ENCODE measurements at regions not wholly inside any gene's neighbourhood (a gene's known extent, or its start where the extent isn't known, plus 50 kb on each side); places are given as distances from the start of the nearest gene placed in this dataset.
A peak's percentile ranks its signal among the peaks of the same experiment; 100 is the strongest.

DNA sequence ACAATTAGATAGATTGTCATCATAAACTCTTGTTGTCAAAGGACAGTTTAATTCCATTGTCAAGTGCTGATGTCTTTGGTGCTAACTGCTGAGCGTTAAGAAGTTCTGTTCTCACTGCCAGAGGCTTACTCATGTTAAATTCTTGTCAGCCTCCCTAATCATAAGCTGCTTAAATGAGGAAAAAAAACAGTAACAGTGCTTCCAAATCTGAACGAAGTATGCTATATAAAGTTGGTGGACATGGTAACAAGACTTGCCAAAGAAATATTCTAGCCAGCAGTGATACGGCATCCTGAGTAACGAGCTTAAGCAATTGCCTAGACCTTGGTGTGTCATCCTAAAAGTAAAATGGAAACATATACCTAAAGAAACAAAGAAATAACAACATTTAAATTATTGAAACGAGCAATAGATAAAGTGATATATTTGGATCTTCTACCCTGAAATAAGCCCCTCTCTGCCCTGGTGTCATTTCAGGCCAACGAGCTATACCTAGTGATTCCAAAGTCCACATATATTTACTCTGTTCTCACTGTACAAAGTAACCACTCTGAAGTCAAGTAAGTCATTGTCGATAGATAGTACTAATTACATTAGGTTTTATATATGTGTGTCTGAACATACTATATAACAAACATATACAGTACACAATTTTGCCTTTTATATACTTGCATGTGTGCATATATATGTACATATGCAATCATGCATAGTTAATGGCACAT lies 339.7 kb upstream of the HS3ST1 start:
- intact Hi-C loops (cut with DNase I) = no loop called here
- no peaks in the 10 kb centered on the region for H3K36me3 ChIP-seq
- 71% methylated on average over 7 of the region's 7 CpGs for WGBS
- H3K4me3 ChIP-seq = no peak overlapping the region
- DNase-seq (ENCODE audit: low spot score) = no peak
- no peak overlapping the region for H3K27ac ChIP-seq
- no peaks in the 10 kb centered on the region for H3K9me3 ChIP-seq
- H3K4me1 ChIP-seq (replicated peaks) = no peaks in the 10 kb centered on the region
- TF ChIP-seq, protein P1, sequence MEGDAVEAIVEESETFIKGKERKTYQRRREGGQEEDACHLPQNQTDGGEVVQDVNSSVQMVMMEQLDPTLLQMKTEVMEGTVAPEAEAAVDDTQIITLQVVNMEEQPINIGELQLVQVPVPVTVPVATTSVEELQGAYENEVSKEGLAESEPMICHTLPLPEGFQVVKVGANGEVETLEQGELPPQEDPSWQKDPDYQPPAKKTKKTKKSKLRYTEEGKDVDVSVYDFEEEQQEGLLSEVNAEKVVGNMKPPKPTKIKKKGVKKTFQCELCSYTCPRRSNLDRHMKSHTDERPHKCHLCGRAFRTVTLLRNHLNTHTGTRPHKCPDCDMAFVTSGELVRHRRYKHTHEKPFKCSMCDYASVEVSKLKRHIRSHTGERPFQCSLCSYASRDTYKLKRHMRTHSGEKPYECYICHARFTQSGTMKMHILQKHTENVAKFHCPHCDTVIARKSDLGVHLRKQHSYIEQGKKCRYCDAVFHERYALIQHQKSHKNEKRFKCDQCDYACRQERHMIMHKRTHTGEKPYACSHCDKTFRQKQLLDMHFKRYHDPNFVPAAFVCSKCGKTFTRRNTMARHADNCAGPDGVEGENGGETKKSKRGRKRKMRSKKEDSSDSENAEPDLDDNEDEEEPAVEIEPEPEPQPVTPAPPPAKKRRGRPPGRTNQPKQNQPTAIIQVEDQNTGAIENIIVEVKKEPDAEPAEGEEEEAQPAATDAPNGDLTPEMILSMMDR (IDR thresholded peaks at IDR 0.05) = no peak
- TF ChIP-seq POLR2A (IDR thresholded peaks at IDR 0.05) = no peak
- no peak for TF ChIP-seq POLR2AphosphoS5 (IDR thresholded peaks at IDR 0.05)
- no peaks in the 10 kb centered on the region for H3K27me3 ChIP-seq (replicated peaks; ENCODE audit: insufficient read depth)

DNA sequence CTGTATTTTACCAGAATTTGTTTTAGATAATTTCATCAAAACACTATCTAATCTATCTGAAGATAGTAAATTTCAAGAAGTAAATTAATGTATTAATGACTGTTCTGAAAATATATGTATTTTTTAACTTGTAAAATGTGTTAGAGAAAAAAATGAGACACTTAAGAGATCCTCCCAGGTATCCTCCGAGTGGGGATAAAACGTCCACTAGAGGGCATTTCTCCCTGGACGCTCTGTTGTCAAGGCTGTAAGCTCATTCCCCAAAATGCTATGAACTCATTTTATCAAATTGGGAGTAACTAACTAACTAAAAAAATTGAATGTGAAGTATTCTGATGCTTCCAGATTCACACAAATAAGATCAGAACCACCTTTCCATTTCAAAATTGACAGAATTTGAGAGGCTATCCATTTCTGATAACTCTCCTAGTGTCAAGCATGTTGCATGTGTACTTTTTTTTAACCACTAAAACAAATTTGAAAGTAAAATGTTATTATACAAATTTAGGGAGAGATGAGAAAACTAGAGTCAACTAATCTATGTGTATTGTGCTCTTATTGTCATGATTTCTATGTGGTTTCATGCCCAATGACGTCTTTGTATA lies 337.3 kb upstream of the HS3ST1 start:
- Histone ChIP-seq H3K27ac (no peak overlapping the region), H3K4me1 (replicated peaks) (no peaks in the 10 kb centered on the region), H3K4me3 (no peak overlapping the region), H3K27me3 (replicated peaks; ENCODE audit: insufficient read depth) (no peaks in the 10 kb centered on the region), H3K36me3 (no peaks in the 10 kb centered on the region), H3K9me3 (no peaks in the 10 kb centered on the region)
- intact Hi-C loops (cut with DNase I) = no loop called here
- WGBS = 39% methylated on average over 4 of the region's 4 CpGs
- TF ChIP-seq, protein P1 (IDR thresholded peaks at IDR 0.05) = peak; percentile 30 to 52 (median 38)
- TF ChIP-seq POLR2AphosphoS5 (IDR thresholded peaks at IDR 0.05) = no peak
- no peak for DNase-seq (ENCODE audit: low spot score)

DNA sequence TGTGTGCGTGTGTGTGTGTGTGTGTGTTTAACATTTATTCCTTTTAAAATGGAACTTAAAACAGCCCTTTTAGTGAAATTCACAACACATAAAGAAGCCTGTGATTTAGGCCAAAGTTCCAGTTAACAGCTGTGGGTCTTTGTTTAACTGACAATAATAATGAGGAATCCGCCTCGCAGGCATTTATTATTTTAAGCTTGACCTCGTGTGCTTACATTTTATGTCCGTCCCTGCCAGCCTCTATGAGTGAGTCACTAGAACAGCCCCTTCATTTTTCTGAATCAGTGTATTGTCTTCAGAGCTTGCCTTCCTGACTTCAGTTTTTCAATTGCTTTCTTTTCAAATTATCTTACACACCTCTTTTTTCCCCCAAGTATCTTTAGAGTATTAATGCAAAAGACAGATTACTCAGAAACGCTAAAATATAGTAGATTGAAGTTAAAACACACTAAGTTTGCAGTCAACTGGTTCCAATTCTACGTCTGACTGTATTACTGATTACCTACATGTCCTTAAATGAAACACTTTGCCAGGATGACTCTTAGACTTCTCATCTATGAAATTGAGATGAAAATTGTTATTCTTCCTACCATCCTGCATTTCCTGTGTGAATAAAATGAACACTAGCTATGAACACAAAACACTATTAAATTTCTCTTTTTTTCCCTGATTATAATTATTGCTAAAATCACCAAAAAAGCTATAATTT lies 319.6 kb upstream of the HS3ST1 start:
- no peaks in the 10 kb centered on the region for H3K27me3 ChIP-seq (replicated peaks; ENCODE audit: insufficient read depth)
- TF ChIP-seq, protein P1 (IDR thresholded peaks at IDR 0.05) = no peak
- TF ChIP-seq POLR2A (IDR thresholded peaks at IDR 0.05) = no peak
- peak; percentile 28 for TF ChIP-seq POLR2AphosphoS5 (IDR thresholded peaks at IDR 0.05)
- intact Hi-C loops (cut with DNase I) = no loop called here
- DNase-seq (ENCODE audit: low spot score) = no peak
- no peaks in the 10 kb centered on the region for H3K4me1 ChIP-seq (replicated peaks)
- no peaks in the 10 kb centered on the region for H3K36me3 ChIP-seq
- H3K4me3 ChIP-seq = no peak overlapping the region
- H3K27ac ChIP-seq = no peak overlapping the region
- WGBS = 22% methylated on average over 7 of the region's 7 CpGs
- no peaks in the 10 kb centered on the region for H3K9me3 ChIP-seq

DNA sequence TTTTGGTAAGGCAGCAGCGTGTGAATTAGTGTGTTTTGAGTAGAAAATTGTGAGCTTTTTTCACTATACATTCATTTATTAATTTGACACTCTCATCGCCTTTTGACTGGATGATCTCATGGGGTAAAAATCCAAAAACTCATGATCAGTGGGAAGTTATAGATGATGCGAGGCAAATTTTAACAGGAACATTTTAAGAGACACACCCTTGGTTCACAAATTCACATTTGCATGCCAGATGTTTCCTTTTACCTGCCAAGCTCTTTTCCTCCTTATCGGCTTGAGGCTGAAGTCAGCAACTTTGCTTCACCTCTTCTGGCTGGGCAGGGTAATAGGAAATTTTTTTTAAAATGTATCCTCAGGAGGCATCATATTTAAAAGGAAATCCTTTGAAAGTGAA lies 318.0 kb upstream of the HS3ST1 start:
- TF ChIP-seq POLR2AphosphoS5 (IDR thresholded peaks at IDR 0.05) (no peak), POLR2A (IDR thresholded peaks at IDR 0.05) (no peak)
- TF ChIP-seq, protein P1 (IDR thresholded peaks at IDR 0.05) = no peak
- no peaks in the 10 kb centered on the region for H3K9me3 ChIP-seq
- 57% methylated on average over 4 of the region's 4 CpGs for WGBS
- no peaks in the 10 kb centered on the region for H3K27me3 ChIP-seq (replicated peaks; ENCODE audit: insufficient read depth)
- H3K27ac ChIP-seq = no peak overlapping the region
- H3K4me3 ChIP-seq = no peak overlapping the region
- H3K36me3 ChIP-seq = no peaks in the 10 kb centered on the region
- intact Hi-C loops (cut with DNase I) = no loop called here
- DNase-seq (ENCODE audit: low spot score) = no peak
- H3K4me1 ChIP-seq (replicated peaks) = no peaks in the 10 kb centered on the region
